HG03139 (cell line): ENCODE measurements at regions not wholly inside any gene's neighbourhood (a gene's known extent, or its start where the extent isn't known, plus 50 kb on each side); places are given as distances from the start of the nearest gene placed in this dataset.
A peak's percentile ranks its signal among the peaks of the same experiment; 100 is the strongest.
"Not testable (repeated sequence)": the region's sequence is repeated elsewhere in the genome, so short reads cannot be mapped to it uniquely, and the experiment has no call there.

Source experiments
- ATAC-seq: cut with Tn5 transposase; IDR thresholded peaks from one replicate; pipeline ENCODE4 v1.9.1; 2021; ENCODE audit not compliant: unreplicated experiment

GRCh38 chr7:73176813-73177212, 91.0 kb upstream of the SPDYE9 start:
- not testable (repeated sequence) for ATAC-seq

- ATAC-seq, result not testable (repeated sequence)
These were observed 89.5 kb upstream of the SPDYE9 start for GRCh38 chr7:73175322-73175721.

- not testable (repeated sequence) for ATAC-seq
These were observed 85.1 kb upstream of the SPDYE9 start for GRCh38 chr7:73170902-73171301.

- ATAC-seq, result not testable (repeated sequence)
These were observed 84.6 kb upstream of the SPDYE9 start for GRCh38 chr7:73170415-73170814.

GRCh38 chr7:73166152-73166551, 80.3 kb upstream of the SPDYE9 start:
- ATAC-seq, result not testable (repeated sequence)

- ATAC-seq, result not testable (repeated sequence)
These were observed 76.8 kb upstream of the SPDYE9 start for GRCh38 chr7:73162680-73163079.

GRCh38 chr7:73161727-73162126, 75.9 kb upstream of the SPDYE9 start:
- ATAC-seq, result not testable (repeated sequence)

- ATAC-seq, result not testable (repeated sequence)
These were observed 71.4 kb upstream of the SPDYE9 start for GRCh38 chr7:73157169-73157661.

- ATAC-seq, result not testable (repeated sequence)
These were observed 70.8 kb upstream of the SPDYE9 start for GRCh38 chr7:73156510-73157168.

GRCh38 chr7:73154586-73155038, 68.8 kb upstream of the SPDYE9 start:
- peak; percentile 88 for ATAC-seq

- ATAC-seq, result not testable (repeated sequence)
These were observed 68.2 kb upstream of the SPDYE9 start for GRCh38 chr7:73153921-73154585.

GRCh38 chr7:73148570-73148969, 62.7 kb upstream of the SPDYE9 start:
- ATAC-seq, result not testable (repeated sequence)

GRCh38 chr7:73147681-73148080, 61.8 kb upstream of the SPDYE9 start:
- ATAC-seq, result not testable (repeated sequence)

- ATAC-seq, result not testable (repeated sequence)
These were observed 58.2 kb upstream of the SPDYE9 start for GRCh38 chr7:73143993-73144392.

GRCh38 chr7:73137922-73138321, 52.1 kb upstream of the SPDYE9 start:
- ATAC-seq, result not testable (repeated sequence)
